SHP77 treated with DMSO at 0.1 percent for 48 hours (cell line): ENCODE measurements at regions not wholly inside any gene's neighbourhood (a gene's known extent, or its start where the extent isn't known, plus 50 kb on each side); places are given as distances from the start of the nearest gene placed in this dataset.

ENCODE experiments used
- DNase-seq: peaks from one replicate; lab custom pipeline; 2025; lab: John Stamatoyannopoulos, UW

DNA sequence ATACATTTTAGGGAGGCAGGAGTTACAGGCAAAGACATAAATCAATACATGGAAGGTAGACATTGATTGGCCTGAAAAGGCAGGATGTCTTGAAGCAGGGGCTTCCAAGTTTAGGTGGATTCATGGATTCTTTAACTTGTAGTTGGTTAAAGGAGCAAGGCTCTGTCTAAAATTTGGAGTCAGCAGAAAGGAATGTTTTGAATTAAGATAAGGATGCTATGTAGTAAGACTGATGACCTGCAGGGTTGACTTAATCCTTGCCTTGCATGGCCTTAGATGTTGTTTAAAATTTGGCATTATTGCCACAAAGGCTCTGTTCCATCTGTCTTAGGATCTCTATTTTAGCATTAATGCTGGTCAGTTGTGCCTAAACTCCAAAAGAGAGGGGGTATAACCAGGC is 171.3 kb downstream of the C5orf15 start:
- no peak for DNase-seq

- no peak for DNase-seq
Observed at GRCh38 chr5:133796186-133796585, 172.2 kb downstream of the C5orf15 start.

DNA sequence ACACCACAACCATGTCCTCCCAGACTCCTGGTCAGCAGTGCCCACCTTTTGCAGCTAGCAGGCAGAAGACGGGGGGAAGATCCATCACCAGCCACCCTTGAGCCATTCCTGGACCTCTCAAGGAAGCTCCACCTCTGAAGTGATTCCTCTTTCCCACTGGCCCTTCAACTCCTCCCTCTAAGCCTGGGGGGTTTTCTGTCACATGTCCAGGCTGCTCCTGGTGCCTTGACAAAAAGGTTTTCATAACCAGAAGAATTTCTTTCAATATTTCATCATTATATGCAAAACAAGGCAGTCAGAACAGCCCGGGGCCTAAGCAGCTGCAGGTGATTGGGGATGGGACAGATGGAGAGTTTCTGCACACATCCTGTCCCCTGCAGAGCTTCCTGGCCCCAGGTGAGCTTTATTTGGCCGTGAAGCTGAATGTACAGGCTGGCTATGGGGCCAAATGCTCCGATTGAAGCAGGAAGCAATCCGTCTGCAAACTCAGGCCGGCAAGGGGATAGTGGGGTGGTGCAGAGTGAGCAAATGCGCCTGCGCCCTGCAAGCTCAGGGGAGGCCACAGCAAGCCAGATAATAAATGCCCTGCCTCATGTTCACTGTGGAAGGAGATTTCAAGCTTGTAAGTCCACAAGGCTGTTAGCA is 173.5 kb downstream of the C5orf15 start:
- no peak for DNase-seq

DNA sequence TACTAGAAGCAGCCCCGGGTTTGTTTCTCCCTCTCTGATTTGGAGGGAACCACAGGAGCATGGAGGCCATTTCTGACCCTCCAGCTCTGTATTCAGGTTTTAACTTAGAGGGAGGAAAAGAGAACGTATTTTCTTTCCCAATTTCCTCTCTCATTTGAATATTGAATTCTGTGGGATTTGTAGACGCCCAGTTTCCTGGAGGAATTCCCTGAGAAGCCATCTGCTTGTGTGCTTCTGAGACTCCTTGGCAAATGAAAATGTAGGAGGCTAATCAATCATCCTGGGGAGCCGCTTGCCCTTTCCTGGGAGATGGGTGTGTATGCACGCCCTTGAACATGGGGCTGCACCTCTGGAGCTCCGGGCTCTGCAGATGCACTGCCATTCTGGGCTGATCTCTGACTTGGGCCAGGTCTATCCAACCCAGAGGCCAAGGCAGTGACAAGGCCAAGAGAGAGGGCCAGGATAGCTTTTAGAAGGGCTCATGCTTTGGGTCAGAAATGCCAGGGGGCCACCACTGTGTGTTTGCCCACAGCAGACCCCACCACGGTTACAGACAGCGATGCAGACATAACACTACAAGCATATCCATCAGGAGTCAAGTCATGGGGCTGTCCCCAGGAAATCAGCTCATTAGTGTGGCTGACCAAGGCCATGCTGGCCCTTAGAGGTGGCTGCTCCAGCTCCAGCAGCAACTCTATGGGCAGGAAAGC is 174.5 kb downstream of the C5orf15 start:
- DNase-seq = no peak

DNA sequence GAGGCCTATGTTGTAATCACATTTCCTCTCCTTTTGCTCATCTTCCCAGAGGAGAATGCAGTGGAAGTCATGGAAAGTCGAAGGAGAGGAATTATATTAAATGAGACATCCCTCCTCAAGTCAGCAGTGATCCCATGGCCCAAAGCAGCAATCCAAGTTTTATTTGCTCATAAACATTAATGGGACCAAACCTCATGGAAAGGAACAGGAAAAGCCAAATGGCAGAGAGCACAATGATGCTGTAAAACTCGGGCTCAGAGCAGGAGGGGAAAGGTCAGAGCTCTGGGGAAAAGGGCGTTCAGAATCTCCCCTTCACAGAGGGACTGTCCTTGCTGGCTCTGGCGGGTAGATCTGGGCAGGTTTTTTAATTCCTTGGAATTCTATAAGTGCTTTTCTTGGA is 175.8 kb downstream of the C5orf15 start:
- DNase-seq = no peak

- DNase-seq = no peak
Observed at GRCh38 chr5:133792024-133792423, 176.4 kb downstream of the C5orf15 start.

GRCh38 chr5:133790898-133791297 is 177.5 kb downstream of the C5orf15 start:
- DNase-seq = no peak

- no peak for DNase-seq
Observed at GRCh38 chr5:133789428-133789827, 177.1 kb upstream of the FSTL4 start.

DNA sequence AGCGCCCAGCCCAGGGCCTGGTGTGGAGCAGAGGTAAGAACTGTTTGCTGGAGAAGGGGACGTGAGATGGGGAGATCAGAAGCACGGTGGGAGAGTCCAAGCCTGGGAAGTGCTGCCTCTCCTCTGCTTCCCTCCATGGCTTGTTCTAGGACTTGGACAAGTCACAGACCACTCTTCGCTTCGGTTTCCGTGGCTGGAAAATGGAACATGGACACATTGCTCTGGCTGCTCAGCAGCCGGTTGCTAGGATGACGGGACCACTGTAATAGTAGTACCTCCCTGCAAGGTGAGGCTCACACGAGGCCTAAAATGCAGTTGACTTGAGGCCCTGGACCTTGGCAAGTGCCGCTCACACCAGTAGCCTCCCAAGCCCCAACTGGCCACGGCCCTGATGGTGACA is 175.8 kb upstream of the FSTL4 start:
- no peak for DNase-seq

DNA sequence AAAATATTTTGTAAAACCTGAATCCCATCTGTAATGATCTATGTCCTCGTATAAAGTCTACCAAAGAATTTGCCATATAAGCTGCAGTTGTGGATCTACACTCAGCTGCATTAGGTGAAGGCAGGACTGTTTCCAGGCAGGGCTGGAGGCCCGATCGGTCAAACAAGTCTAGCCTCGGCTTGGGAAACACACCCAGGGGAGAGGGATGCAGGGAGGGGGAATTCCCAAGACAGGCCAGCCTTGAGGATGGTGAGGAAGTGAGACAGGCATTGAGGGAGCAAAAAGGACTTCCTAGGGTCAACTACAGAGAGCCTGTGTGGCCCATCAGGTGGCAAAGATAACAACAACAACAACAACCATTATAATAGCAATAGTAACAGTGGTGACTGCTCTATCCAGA is 174.1 kb upstream of the FSTL4 start:
- no peak for DNase-seq

GRCh38 chr5:133785182-133785581 is 172.8 kb upstream of the FSTL4 start:
- no peak for DNase-seq

- no peak for DNase-seq
Observed at GRCh38 chr5:133783481-133783880, 171.1 kb upstream of the FSTL4 start.

DNA sequence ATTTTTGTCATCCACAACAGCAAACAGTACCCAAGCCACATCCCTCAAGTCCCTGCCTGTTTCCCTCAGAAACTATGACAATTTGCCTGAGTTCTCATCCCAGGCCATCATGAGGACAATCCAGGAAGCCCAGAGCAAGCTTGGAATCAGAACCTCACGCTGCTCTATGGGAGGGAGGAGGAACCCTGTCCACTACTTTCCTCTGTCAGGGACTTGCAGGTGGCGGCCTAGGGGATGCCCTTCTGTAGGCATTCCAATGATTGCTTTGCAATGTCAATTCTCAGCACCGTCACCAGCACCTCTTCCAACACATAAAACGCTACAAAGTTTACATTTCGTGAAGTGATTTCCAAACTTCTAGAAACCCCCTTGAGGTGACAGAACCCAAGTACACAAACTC is 170.4 kb upstream of the FSTL4 start:
- DNase-seq = no peak

- DNase-seq = no peak
Observed at GRCh38 chr5:133781436-133782225, 169.3 kb upstream of the FSTL4 start.

DNA sequence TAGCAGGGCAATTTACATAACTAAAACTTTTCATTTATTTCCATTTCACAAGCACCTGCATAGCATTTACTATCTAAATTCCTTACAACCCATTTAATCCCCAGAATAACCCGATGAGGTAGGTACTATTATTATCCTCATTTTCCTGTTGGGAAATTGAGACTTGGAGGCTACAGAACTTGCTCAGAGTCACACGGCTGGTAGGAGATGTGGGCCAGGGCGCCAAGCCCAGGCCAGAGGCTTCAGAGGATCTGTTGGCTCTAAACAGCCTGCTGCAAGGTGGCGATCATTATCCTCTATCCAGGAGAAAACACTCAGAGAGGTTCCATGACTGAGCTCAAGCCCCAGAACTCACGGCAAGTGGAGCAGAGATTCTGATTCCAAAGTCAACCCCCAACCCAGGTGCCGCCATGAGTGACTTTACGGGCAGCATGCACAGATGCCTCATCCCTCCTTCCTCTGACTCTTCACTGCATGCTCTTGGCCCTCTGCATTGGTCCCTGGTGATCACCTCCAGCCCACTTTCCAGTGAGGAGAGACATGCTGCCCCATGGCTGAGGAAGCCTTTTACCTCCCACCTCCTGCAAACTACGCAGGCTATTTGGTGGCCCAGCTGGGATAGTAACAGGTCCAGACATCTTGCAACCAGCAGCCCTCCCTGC is 168.4 kb upstream of the FSTL4 start:
- DNase-seq = no peak

GRCh38 chr5:133779828-133780475 is 167.6 kb upstream of the FSTL4 start:
- DNase-seq = no peak

DNA sequence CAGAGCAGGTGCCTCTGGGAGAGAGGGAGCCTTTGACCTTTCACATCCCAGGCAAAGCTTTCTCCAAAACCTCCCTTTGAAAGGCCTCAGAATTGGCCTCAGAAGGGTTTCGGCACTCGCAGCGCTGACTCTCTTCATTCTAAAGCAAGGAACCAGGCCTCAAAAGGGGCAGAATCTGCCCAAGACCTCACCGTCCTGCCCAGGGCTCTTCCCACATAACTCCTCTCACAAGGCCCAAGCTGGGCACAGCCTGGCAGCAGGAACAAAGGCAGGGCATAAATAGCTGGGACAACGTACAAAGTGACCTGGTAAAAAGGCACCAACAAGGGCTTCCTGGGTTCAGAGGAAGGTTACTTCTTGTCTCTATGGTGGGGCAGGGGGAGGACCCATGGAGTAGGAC is 166.3 kb upstream of the FSTL4 start:
- DNase-seq = no peak

DNA sequence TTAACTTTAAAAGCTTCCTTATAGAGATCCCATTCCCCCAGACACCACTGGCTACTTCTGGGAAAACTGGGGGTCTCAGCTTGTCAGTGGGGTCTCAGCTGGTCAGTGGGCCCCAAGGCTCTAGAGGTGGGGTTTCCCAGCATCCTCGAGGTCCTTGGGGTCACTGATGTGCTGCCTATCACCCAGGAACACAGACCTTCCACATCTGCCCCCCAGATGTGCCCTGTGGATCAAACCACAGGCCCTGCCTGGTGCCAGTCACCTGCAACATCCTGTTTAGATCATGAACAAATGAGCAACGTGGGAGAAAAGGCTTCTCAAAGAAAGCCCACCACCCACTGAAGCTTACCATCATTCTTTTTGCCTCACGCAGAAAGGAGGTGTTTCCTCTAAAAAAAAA is 165.6 kb upstream of the FSTL4 start:
- DNase-seq = no peak

DNA sequence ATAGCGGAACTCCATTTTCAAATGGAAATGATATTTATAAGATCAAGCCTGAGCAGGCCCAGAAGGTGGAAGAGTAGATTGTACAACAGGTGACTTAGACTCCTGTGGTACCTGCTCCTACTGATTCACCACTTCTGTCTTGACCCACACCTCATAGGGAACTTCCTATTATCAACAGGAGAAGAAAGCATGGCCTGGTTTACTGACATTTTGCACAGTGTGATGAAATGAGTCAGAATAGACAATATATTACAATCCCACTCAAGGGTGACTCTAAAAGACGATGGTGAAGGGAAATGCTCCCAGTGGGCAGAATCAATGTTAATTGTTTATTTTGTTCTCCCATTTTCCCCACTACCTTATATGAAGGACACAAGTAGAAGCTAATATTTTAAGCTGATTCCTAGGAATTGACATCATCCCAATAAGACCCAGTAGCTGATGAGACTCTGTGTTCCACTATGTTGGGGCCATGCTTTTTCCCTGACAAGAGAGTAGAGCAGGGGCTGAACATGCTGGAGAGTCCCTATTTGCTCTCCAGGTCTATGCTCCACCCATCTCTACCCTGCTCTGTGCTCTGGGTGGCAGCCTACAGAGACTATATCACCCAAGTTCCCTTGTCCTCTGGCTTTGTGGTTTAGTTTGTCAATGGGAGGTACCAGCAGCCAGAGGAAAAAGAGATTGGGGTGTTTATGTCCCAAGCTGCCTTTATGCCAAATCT is 163.4 kb upstream of the FSTL4 start:
- DNase-seq = no peak

DNA sequence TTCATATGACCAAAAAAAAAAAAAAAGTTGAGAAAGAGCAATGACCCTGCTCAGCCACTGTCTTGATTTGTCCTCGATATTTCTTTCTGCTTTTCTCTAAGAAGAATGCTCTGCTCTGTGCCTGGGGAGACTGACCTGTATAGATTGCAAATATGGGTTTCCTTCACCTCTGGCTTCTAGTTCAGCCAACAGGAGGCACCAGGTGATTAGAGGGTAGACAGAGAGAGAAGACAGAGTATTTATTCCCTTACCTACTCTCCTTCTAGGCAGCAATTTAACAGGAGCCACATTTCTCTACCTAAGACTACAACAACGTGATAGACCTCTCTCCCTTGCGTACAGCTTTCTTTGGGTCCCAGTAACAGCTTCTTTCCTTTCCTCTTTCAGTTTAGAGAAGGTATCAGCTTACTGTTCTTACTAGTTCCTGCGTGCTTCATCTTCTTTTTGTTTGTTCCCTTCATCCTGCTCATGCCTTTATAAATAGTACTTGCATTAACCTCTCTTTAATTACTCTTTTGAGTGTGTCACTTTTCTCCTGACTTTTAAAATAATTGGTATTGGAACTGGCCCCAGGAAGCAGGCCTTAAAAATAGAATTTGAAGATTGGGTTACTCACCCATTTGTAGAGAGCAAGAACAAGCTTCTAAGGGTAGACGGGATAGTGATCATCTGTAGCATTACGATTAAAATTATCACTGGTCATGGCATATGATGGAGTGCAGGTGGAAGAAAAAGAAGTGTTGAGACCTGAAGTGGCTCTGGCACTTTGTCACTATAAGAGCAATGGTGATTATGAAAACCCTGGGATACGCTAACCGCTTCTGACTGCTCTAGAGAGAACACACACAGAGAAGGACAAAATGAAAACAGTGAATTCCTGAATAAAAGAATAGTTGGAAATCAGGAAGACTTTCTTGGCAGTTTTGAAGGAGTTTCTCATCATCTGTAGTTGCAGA is 161.2 kb upstream of the FSTL4 start:
- no peak for DNase-seq
